ENCODE measurements at regions not wholly inside any gene's neighbourhood (a gene's known extent, or its start where the extent isn't known, plus 50 kb on each side); places are given as distances from the start of the nearest gene placed in this dataset.
"Not testable (repeated sequence)": the region's sequence is repeated elsewhere in the genome, so short reads cannot be mapped to it uniquely, and the experiment has no call there.

- Histone ChIP-seq H3K4me3 (no peak overlapping the region), H3K36me3 (no peaks in the 10 kb centered on the region), H3K9me3 (peaks cover 0 to under 1% of the 10 kb centered on the region in 2 donors), H3K4me1 (no peaks in the 10 kb centered on the region), H3K27ac (no peak overlapping the region), H3K27me3 (no peaks in the 10 kb centered on the region)
- TF ChIP-seq, protein P1, sequence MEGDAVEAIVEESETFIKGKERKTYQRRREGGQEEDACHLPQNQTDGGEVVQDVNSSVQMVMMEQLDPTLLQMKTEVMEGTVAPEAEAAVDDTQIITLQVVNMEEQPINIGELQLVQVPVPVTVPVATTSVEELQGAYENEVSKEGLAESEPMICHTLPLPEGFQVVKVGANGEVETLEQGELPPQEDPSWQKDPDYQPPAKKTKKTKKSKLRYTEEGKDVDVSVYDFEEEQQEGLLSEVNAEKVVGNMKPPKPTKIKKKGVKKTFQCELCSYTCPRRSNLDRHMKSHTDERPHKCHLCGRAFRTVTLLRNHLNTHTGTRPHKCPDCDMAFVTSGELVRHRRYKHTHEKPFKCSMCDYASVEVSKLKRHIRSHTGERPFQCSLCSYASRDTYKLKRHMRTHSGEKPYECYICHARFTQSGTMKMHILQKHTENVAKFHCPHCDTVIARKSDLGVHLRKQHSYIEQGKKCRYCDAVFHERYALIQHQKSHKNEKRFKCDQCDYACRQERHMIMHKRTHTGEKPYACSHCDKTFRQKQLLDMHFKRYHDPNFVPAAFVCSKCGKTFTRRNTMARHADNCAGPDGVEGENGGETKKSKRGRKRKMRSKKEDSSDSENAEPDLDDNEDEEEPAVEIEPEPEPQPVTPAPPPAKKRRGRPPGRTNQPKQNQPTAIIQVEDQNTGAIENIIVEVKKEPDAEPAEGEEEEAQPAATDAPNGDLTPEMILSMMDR (IDR thresholded peaks at IDR 0.05), result no peak
- intact Hi-C loops (cut with DNase I), result no loop called here
- DNase-seq (ENCODE audit: low spot score in 2 of 2), result no peak
Observed at GRCh38 chr6:18538315-18538714, 151.2 kb downstream of the RNF144B start.

- TF ChIP-seq, protein P1 (IDR thresholded peaks at IDR 0.05), result no peak
- Histone ChIP-seq H3K4me3 (no peak overlapping the region), H3K9me3 (peaks cover 0 to 21% of the 10 kb centered on the region in 2 donors), H3K4me1 (no peaks in the 10 kb centered on the region), H3K27me3 (no peaks in the 10 kb centered on the region), H3K36me3 (no peaks in the 10 kb centered on the region), H3K27ac (no peak overlapping the region)
- no peak for DNase-seq (ENCODE audit: low spot score in 2 of 2)
- intact Hi-C loops (cut with DNase I), result no loop called here
Observed at GRCh38 chr6:18543051-18543450, 155.9 kb downstream of the RNF144B start.

GRCh38 chr6:18545142-18545541, 158.0 kb downstream of the RNF144B start:
- DNase-seq (ENCODE audit: low spot score in 2 of 2); H3K4me3 ChIP-seq; H3K27ac ChIP-seq; intact Hi-C loops (cut with DNase I); H3K27me3 ChIP-seq; H3K4me1 ChIP-seq; H3K36me3 ChIP-seq: not testable (repeated sequence)
- H3K9me3 ChIP-seq, result peaks cover 0 to 21% of the 10 kb centered on the region in 2 donors

DNA sequence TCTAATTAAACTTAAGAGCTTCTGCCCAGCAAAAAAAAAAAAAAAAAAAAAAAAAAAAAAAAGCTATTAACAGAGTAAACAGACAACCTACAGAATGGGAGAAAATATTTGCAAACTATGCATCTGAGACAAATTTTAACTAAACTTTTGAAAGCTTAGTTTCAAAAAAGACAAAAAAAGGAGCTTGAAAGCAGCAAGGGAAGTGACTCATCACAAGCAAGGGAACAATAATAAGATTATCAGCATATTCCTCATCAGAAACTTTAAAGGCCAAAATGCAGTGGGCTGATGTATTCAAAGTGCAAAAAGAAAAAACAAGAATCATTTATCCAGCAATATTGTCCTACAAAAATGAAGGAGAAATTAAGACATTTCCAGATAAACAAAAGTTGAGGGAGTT, 158.6 kb downstream of the RNF144B start:
- intact Hi-C loops (cut with DNase I), result no loop called here

GRCh38 chr6:18550119-18550518, 163.0 kb downstream of the RNF144B start:
- intact Hi-C loops (cut with DNase I), result no loop called here
- no peaks in the 10 kb centered on the region for H3K27me3 ChIP-seq
- TF ChIP-seq, protein P1 (IDR thresholded peaks at IDR 0.05), result no peak
- H3K36me3 ChIP-seq, result no peaks in the 10 kb centered on the region
- no peak overlapping the region for H3K27ac ChIP-seq
- H3K9me3 ChIP-seq, result peaks cover 0 to 6% of the 10 kb centered on the region in 2 donors
- H3K4me3 ChIP-seq, result no peak overlapping the region
- DNase-seq (ENCODE audit: low spot score in 2 of 2), result no peak
- no peaks in the 10 kb centered on the region for H3K4me1 ChIP-seq

More for the DNA sequence above, 158.6 kb downstream of the RNF144B start:
- no peak for DNase-seq (ENCODE audit: low spot score in 2 of 2)
- H3K4me3 ChIP-seq, result no peak overlapping the region
- no peaks in the 10 kb centered on the region for H3K36me3 ChIP-seq
- TF ChIP-seq, protein P1 (IDR thresholded peaks at IDR 0.05), result no peak
- H3K4me1 ChIP-seq, result no peaks in the 10 kb centered on the region
- H3K9me3 ChIP-seq, result peaks cover 0 to 21% of the 10 kb centered on the region in 2 donors
- no peaks in the 10 kb centered on the region for H3K27me3 ChIP-seq
- H3K27ac ChIP-seq, result no peak overlapping the region

- no peak overlapping the region for H3K27ac ChIP-seq
- H3K4me3 ChIP-seq, result no peak overlapping the region
- no peak for DNase-seq (ENCODE audit: low spot score in 2 of 2)
- intact Hi-C loops (cut with DNase I), result no loop called here
- no peaks in the 10 kb centered on the region for H3K4me1 ChIP-seq
- peaks cover 0 to 3% of the 10 kb centered on the region in 2 donors for H3K9me3 ChIP-seq
- H3K36me3 ChIP-seq, result no peaks in the 10 kb centered on the region
- H3K27me3 ChIP-seq, result no peaks in the 10 kb centered on the region
- TF ChIP-seq, protein P1 (IDR thresholded peaks at IDR 0.05), result no peak
Observed at GRCh38 chr6:18551228-18551627, 164.1 kb downstream of the RNF144B start.

Measured in ascending aorta (tissue), 2 donors.